ENCODE measurements at regions not wholly inside any gene's neighbourhood (a gene's known extent, or its start where the extent isn't known, plus 50 kb on each side); places are given as distances from the start of the nearest gene placed in this dataset.

- DNase-seq (no peak), ATAC-seq (no peak)
- peaks cover 10% of the 10 kb centered on the region for H3K27me3 Mint-ChIP-seq
- H3K4me1 Mint-ChIP-seq, result no peaks in the 10 kb centered on the region
- H3K27ac Mint-ChIP-seq, result no peak overlapping the region
- H3K9me3 Mint-ChIP-seq, result no peaks in the 10 kb centered on the region
- no peak overlapping the region for H3K4me3 Mint-ChIP-seq
Measured at GRCh38 chr13:106143392-106143791, 392.1 kb downstream of the EFNB2 start.

GRCh38 chr13:106140476-106140875, 395.0 kb downstream of the EFNB2 start:
- no peak overlapping the region for H3K27ac Mint-ChIP-seq
- ATAC-seq (no peak), DNase-seq (no peak)
- peaks cover 4% of the 10 kb centered on the region for H3K27me3 Mint-ChIP-seq
- no peaks in the 10 kb centered on the region for H3K4me1 Mint-ChIP-seq
- peaks cover 0 to under 1% of the 10 kb centered on the region in 2 donors for H3K9me3 Mint-ChIP-seq
- H3K4me3 Mint-ChIP-seq, result no peak overlapping the region

GRCh38 chr13:106139942-106140341, 395.5 kb downstream of the EFNB2 start:
- Mint-ChIP-seq H3K4me1 (no peaks in the 10 kb centered on the region), H3K27me3 (no peaks in the 10 kb centered on the region), H3K27ac (no peak overlapping the region), H3K4me3 (no peak overlapping the region), H3K9me3 (peaks cover 0 to 4% of the 10 kb centered on the region in 2 donors)
- ATAC-seq (no peak), DNase-seq (no peak)

GRCh38 chr13:106139377-106139776, 396.1 kb downstream of the EFNB2 start:
- H3K27ac Mint-ChIP-seq, result no peak overlapping the region
- no peaks in the 10 kb centered on the region for H3K4me1 Mint-ChIP-seq
- peaks cover 2 to 7% of the 10 kb centered on the region in 2 donors for H3K9me3 Mint-ChIP-seq
- no peak for ATAC-seq
- no peaks in the 10 kb centered on the region for H3K27me3 Mint-ChIP-seq
- no peak overlapping the region for H3K4me3 Mint-ChIP-seq
- DNase-seq, result no peak

- Mint-ChIP-seq H3K4me3 (no peak overlapping the region), H3K9me3 (peaks cover 10 to 14% of the 10 kb centered on the region in 2 donors), H3K27me3 (no peaks in the 10 kb centered on the region), H3K4me1 (no peaks in the 10 kb centered on the region), H3K27ac (no peak overlapping the region)
- ATAC-seq (no peak), DNase-seq (no peak)
Measured at GRCh38 chr13:106138620-106139019, 396.8 kb downstream of the EFNB2 start.

- Mint-ChIP-seq H3K27me3 (peaks cover 11% of the 10 kb centered on the region), H3K4me3 (no peak overlapping the region), H3K9me3 (peaks cover 24 to 27% of the 10 kb centered on the region in 2 donors), H3K27ac (no peak overlapping the region), H3K4me1 (no peaks in the 10 kb centered on the region)
- ATAC-seq, result no peak
- no peak for DNase-seq
Measured at GRCh38 chr13:106133025-106133424, 402.4 kb downstream of the EFNB2 start.

GRCh38 chr13:106132216-106132615, 403.2 kb downstream of the EFNB2 start:
- no peaks in the 10 kb centered on the region for H3K4me1 Mint-ChIP-seq
- H3K27me3 Mint-ChIP-seq, result peaks cover 12% of the 10 kb centered on the region
- no peak overlapping the region for H3K4me3 Mint-ChIP-seq
- no peak for DNase-seq
- no peak overlapping the region for H3K27ac Mint-ChIP-seq
- ATAC-seq, result no peak
- peaks cover 24 to 27% of the 10 kb centered on the region in 2 donors for H3K9me3 Mint-ChIP-seq

GRCh38 chr13:106129993-106130392, 405.5 kb downstream of the EFNB2 start:
- H3K4me1 Mint-ChIP-seq, result no peaks in the 10 kb centered on the region
- H3K4me3 Mint-ChIP-seq, result no peak overlapping the region
- H3K9me3 Mint-ChIP-seq, result peaks cover 20 to 27% of the 10 kb centered on the region in 2 donors
- peaks cover 12% of the 10 kb centered on the region for H3K27me3 Mint-ChIP-seq
- DNase-seq, result no peak
- H3K27ac Mint-ChIP-seq, result no peak overlapping the region
- no peak for ATAC-seq

- H3K27ac Mint-ChIP-seq, result no peak overlapping the region
- no peak for ATAC-seq
- H3K9me3 Mint-ChIP-seq, result peaks cover 16 to 23% of the 10 kb centered on the region in 2 donors
- no peak for DNase-seq
- H3K27me3 Mint-ChIP-seq, result peaks cover 12% of the 10 kb centered on the region
- no peak overlapping the region for H3K4me3 Mint-ChIP-seq
- no peaks in the 10 kb centered on the region for H3K4me1 Mint-ChIP-seq
Measured at GRCh38 chr13:106129273-106129672, 406.2 kb downstream of the EFNB2 start.

- Mint-ChIP-seq H3K9me3 (no peaks in the 10 kb centered on the region), H3K27me3 (peaks cover 20% of the 10 kb centered on the region), H3K4me3 (no peak overlapping the region), H3K27ac (no peak overlapping the region), H3K4me1 (no peaks in the 10 kb centered on the region)
- no peak for ATAC-seq
- no peak for DNase-seq
Measured at GRCh38 chr13:106122234-106122633, 413.2 kb downstream of the EFNB2 start.

- DNase-seq (no peak), ATAC-seq (no peak)
- Mint-ChIP-seq H3K4me1 (no peaks in the 10 kb centered on the region), H3K27me3 (peaks cover 20% of the 10 kb centered on the region), H3K4me3 (no peak overlapping the region), H3K9me3 (no peaks in the 10 kb centered on the region), H3K27ac (no peak overlapping the region)
Measured at GRCh38 chr13:106121173-106121754, 414.2 kb downstream of the EFNB2 start.

- Mint-ChIP-seq H3K27me3 (peaks cover 20% of the 10 kb centered on the region), H3K4me3 (no peak overlapping the region), H3K9me3 (no peaks in the 10 kb centered on the region), H3K4me1 (no peaks in the 10 kb centered on the region), H3K27ac (peak overlapping the region in 1 of 2 donors; percentile 51)
- ATAC-seq (no peak), DNase-seq (no peak)
Measured at GRCh38 chr13:106118996-106119395, 416.5 kb downstream of the EFNB2 start.

GRCh38 chr13:106118050-106118449, 417.4 kb downstream of the EFNB2 start:
- Mint-ChIP-seq H3K4me1 (no peaks in the 10 kb centered on the region), H3K4me3 (no peak overlapping the region), H3K27ac (no peak overlapping the region), H3K9me3 (no peaks in the 10 kb centered on the region), H3K27me3 (peaks cover 20% of the 10 kb centered on the region)
- DNase-seq, result no peak
- ATAC-seq, result no peak

GRCh38 chr13:106117640-106118039, 417.8 kb downstream of the EFNB2 start:
- H3K4me1 Mint-ChIP-seq, result no peaks in the 10 kb centered on the region
- no peak overlapping the region for H3K4me3 Mint-ChIP-seq
- no peak overlapping the region for H3K27ac Mint-ChIP-seq
- DNase-seq (no peak), ATAC-seq (no peak)
- peaks cover 20% of the 10 kb centered on the region for H3K27me3 Mint-ChIP-seq
- no peaks in the 10 kb centered on the region for H3K9me3 Mint-ChIP-seq

GRCh38 chr13:106117035-106117434, 418.4 kb downstream of the EFNB2 start:
- DNase-seq, result no peak
- no peak for ATAC-seq
- Mint-ChIP-seq H3K27me3 (peaks cover 20% of the 10 kb centered on the region), H3K27ac (no peak overlapping the region), H3K4me3 (no peak overlapping the region), H3K9me3 (no peaks in the 10 kb centered on the region), H3K4me1 (no peaks in the 10 kb centered on the region)

GRCh38 chr13:106115081-106115480, 420.4 kb downstream of the EFNB2 start:
- peaks cover 12% of the 10 kb centered on the region for H3K27me3 Mint-ChIP-seq
- ATAC-seq (no peak), DNase-seq (no peak)
- no peaks in the 10 kb centered on the region for H3K9me3 Mint-ChIP-seq
- no peak overlapping the region for H3K27ac Mint-ChIP-seq
- no peak overlapping the region for H3K4me3 Mint-ChIP-seq
- H3K4me1 Mint-ChIP-seq, result no peaks in the 10 kb centered on the region

- H3K27ac Mint-ChIP-seq, result no peak overlapping the region
- no peak for DNase-seq
- ATAC-seq, result no peak
- H3K4me1 Mint-ChIP-seq, result no peaks in the 10 kb centered on the region
- no peak overlapping the region for H3K4me3 Mint-ChIP-seq
- no peaks in the 10 kb centered on the region for H3K27me3 Mint-ChIP-seq
- H3K9me3 Mint-ChIP-seq, result no peaks in the 10 kb centered on the region
Measured at GRCh38 chr13:106113796-106114195, 421.7 kb downstream of the EFNB2 start.

All from stimulated activated naive CD8-positive, alpha-beta T cell treated with anti-CD3 and anti-CD28 coated beads, Interleukin-15, amount 100 ng/mL, for 72 hours (primary cell).